Adrenal gland (tissue), 9 donors: ENCODE measurements at regions not wholly inside any gene's neighbourhood (a gene's known extent, or its start where the extent isn't known, plus 50 kb on each side); places are given as distances from the start of the nearest gene placed in this dataset.

ENCODE experiments used
- DNase-seq, 7 donors: peaks; one replicate each; pipeline ENCODE4 v3.0.0-alpha.2; 2019 to 2020
- H3K27ac ChIP-seq, 5 donors: fragments of 200-600 bp; sonication (generic) in 4 of 5; 1 replicate in 3 of 5; 2 replicates in 2 of 5; pipeline versions ENCODE4 v1.5.1 to v1.8.0; 2016 to 2020; ENCODE audit warnings: mild to moderate bottlenecking in 1 of 5
- H3K27me3 ChIP-seq: fragments of 200-600 bp; 2 replicates; pipeline ENCODE4 v1.8.0; 2021
- H3K36me3 ChIP-seq, 2 donors: fragments of 200-600 bp; replicated peaks in 1 of 2; 1 replicate in 1 of 2; 2 replicates in 1 of 2; pipeline versions ENCODE4 v1.5.1 to v1.8.0; 2018 to 2022
- H3K4me1 ChIP-seq, 2 donors: fragments of 200-600 bp; replicated peaks in 1 of 2; 1 replicate in 1 of 2; 2 replicates in 1 of 2; pipeline versions ENCODE4 v1.5.1 to v1.8.0; 2018 to 2021
- H3K4me3 ChIP-seq, 4 donors: fragments of 200-600 bp; sonication (generic) in 3 of 4; one replicate each; pipeline ENCODE4 v1.5.1; 2016 to 2018
- H3K9me3 ChIP-seq, 3 donors: fragments of 200-600 bp; sonication (generic) in 1 of 3; replicated peaks in 1 of 3; 1 replicate in 2 of 3; 2 replicates in 1 of 3; pipeline versions ENCODE4 v1.5.1 to v1.8.0; 2016 to 2021
- CTCF ChIP-seq, 6 experiments: fragments of 450-650 bp in 4 of 6; fragments of 200-600 bp in 2 of 6; sonication (generic) in 1 of 6; IDR thresholded peaks; 1 replicate in 5 of 6; 2 replicates in 1 of 6; pipeline versions ENCODE4 v1.5.1 to v1.8.0; 2016 to 2021; ENCODE audit warnings: antibody characterized with exemption in 6 of 6, mild to moderate bottlenecking in 2 of 6, moderate library complexity in 1 of 6
- POLR2A ChIP-seq, 2 donors: fragments of 450-650 bp; IDR thresholded peaks; one replicate each; pipeline ENCODE4 v1.6.1; 2017; ENCODE audit warnings: antibody characterized with exemption in 2 of 2, mild to moderate bottlenecking in 2 of 2, moderate library complexity in 1 of 2
- WGBS, 4 donors: extraction: QIAGEN DNeasy Blood & Tissue Kit in 2 of 4; methylation state at CpG; one replicate each; pipeline versions ENCODE4 v1.1.5 to v1.1.7; 2013 to 2017; 5-methylcytosine and 5-hydroxymethylcytosine counted together
- intact Hi-C, 2 donors: fragments of 100-400 bp; cut with DNase I; formaldehyde crosslinking; loops; one replicate each; pipeline versions ENCODE4 v1.14.1 to v1.15.0; 2022 to 2023
- donor health status: healthy with polysubstance abuse.
- donor health status: Bipolar disorder and iron deficiency.
- donor health status: DM: yes; HTN: yes; CAD: no.
- donor health status: DM: no; HTN: no; CAD: no.
- donor health status: DM: no; HTN: no; CAD: no.

GRCh38 chr3:29214009-29214658 is 66.7 kb upstream of the RBMS3 start:
- intact Hi-C loops = no loop called here
- TF ChIP-seq CTCF (IDR thresholded peaks at IDR 0.05) (no peak), POLR2A (IDR thresholded peaks at IDR 0.05) (no peak)
- Histone ChIP-seq H3K27me3 (no peaks in the 10 kb centered on the region), H3K4me1 (no peaks in the 10 kb centered on the region), H3K36me3 (no peaks in the 10 kb centered on the region), H3K9me3 (no peaks in the 10 kb centered on the region), H3K27ac (no peak overlapping the region), H3K4me3 (no peak overlapping the region)
- no peak for DNase-seq
- WGBS, 4 donors = 91 to 93% (median 92%) methylated on average over 4 of the region's 4 CpGs

DNA sequence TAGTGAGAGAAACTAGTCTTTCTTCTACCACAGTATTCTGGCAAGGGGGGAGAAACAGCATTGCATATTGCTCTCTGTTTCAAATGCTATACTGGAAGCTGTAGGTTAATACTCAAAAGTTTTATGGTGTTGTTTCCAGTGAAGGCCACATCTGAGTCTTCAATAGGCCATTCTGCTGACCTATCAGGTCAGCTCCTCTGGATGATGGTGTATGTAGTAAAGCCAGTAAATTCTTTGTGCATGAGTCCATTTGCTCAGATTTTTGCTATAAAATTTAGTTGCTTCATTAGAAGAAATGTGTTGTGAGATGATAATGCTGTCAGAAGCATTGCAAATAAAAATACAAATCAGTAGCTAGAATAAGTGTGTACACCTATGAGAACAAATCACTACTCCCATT is 64.9 kb upstream of the RBMS3 start:
- no peaks in the 10 kb centered on the region for H3K9me3 ChIP-seq
- H3K4me1 ChIP-seq = no peaks in the 10 kb centered on the region
- H3K4me3 ChIP-seq = no peak overlapping the region
- DNase-seq = no peak
- no peaks in the 10 kb centered on the region for H3K27me3 ChIP-seq
- no peaks in the 10 kb centered on the region for H3K36me3 ChIP-seq
- no peak for TF ChIP-seq CTCF (IDR thresholded peaks at IDR 0.05)
- TF ChIP-seq POLR2A (IDR thresholded peaks at IDR 0.05) = no peak
- no peak overlapping the region for H3K27ac ChIP-seq
- intact Hi-C loops = no loop called here

DNA sequence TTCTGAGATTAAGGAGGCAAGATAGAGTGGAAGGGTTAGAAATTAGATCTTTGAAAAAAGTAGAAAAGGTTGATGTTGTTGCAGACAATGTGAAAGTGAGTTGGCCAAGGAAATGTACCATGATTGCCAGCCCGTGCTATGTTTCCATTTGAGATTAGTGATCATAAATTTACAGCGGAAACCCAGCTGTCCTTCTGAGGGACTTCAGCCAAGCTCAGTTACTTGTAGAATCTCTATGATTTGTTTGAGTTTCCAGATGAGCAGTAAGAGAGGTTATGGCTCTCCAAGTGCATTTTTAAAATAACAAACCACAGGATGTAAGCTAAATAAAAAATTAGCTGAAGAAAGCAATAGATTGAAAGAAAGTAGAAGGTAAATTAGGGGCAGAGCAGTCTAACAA is 54.2 kb upstream of the RBMS3 start:
- Histone ChIP-seq H3K4me3 (no peak overlapping the region), H3K27me3 (no peaks in the 10 kb centered on the region), H3K4me1 (peaks cover 0 to 13% of the 10 kb centered on the region in 2 donors), H3K36me3 (no peaks in the 10 kb centered on the region), H3K9me3 (no peaks in the 10 kb centered on the region), H3K27ac (no peak overlapping the region)
- TF ChIP-seq CTCF (IDR thresholded peaks at IDR 0.05) (no peak), POLR2A (IDR thresholded peaks at IDR 0.05) (no peak)
- peak in 2 of 7 donors; percentile 1 to 12 for DNase-seq
- WGBS, 4 donors = 27 to 42% (median 29%) methylated on average over 2 of the region's 2 CpGs
- intact Hi-C loops = no loop called here

- intact Hi-C loops = no loop called here
- H3K4me1 ChIP-seq = peaks cover 0 to 13% of the 10 kb centered on the region in 2 donors
- no peaks in the 10 kb centered on the region for H3K9me3 ChIP-seq
- DNase-seq = no peak
- no peak overlapping the region for H3K27ac ChIP-seq
- H3K4me3 ChIP-seq = no peak overlapping the region
- no peak for TF ChIP-seq CTCF (IDR thresholded peaks at IDR 0.05)
- TF ChIP-seq POLR2A (IDR thresholded peaks at IDR 0.05) = no peak
- H3K36me3 ChIP-seq = no peaks in the 10 kb centered on the region
- 15 to 34% (median 33%) methylated on average over 1 of the region's 1 CpG for WGBS, 4 donors
- H3K27me3 ChIP-seq = no peaks in the 10 kb centered on the region
These were observed 53.6 kb upstream of the RBMS3 start for GRCh38 chr3:29227307-29227706.
